SK-N-SH (cell line): ENCODE measurements at regions not wholly inside any gene's neighbourhood (a gene's known extent, or its start where the extent isn't known, plus 50 kb on each side); places are given as distances from the start of the nearest gene placed in this dataset.

Source experiments
- CTCF ChIA-PET: fragments of 300-600, 350-600 bp; formaldehyde crosslinking; extraction: SDS; loops from one replicate; lab custom pipeline; 2021; lab: Yijun Ruan, JAX
- POLR2A ChIA-PET: fragments of 350-600 bp; sonication (Branson Sonifier 250); formaldehyde crosslinking; extraction: SDS; loops from one replicate; lab custom pipeline; 2020; ENCODE audit warnings: antibody characterized with exemption, inconsistent platforms; lab: Yijun Ruan, JAX
- DNase-seq: peaks from one replicate; pipeline ENCODE4 v3.0.0; 2012
- H2AFZ ChIP-seq: fragments of 200-600 bp; sonication (generic); 2 replicates; pipeline ENCODE4 v1.8.1; 2016; ENCODE audit warnings: antibody characterized with exemption, mild to moderate bottlenecking, low read depth
- H3F3A ChIP-seq: fragments of 200-600 bp; sonication (generic); replicated peaks from 2 replicates; pipeline ENCODE3; 2016; ENCODE audit warnings: antibody characterized with exemption, mild to moderate bottlenecking; ENCODE audit not compliant: insufficient read depth
- H3K27ac ChIP-seq, 2 experiments: fragments of 200-500 bp in 1 of 2; fragments of 200-600 bp in 1 of 2; sonication (Bioruptor generic) in 1 of 2; sonication (generic), shearing (Covaris generic) in 1 of 2; 2 replicates each; pipeline versions ENCODE4 v1.5.1 to v1.6.1; 2014 to 2016; ENCODE audit warnings: low read depth in 2 of 2, inconsistent platforms in 1 of 2, low read length in 1 of 2, mild to moderate bottlenecking in 1 of 2, mixed read lengths in 1 of 2
- H3K27me3 ChIP-seq: fragments of 200-600 bp; sonication (generic), shearing (Covaris generic); 2 replicates; pipeline ENCODE4 v1.6.1; 2016; ENCODE audit warnings: mixed run types; ENCODE audit not compliant: insufficient read depth
- H3K36me3 ChIP-seq, 2 experiments: fragments of 200-500 bp in 1 of 2; fragments of 200-600 bp in 1 of 2; sonication (Bioruptor generic) in 1 of 2; sonication (generic) in 1 of 2; replicated peaks in 1 of 2; 2 replicates each; pipeline versions ENCODE3 to v1.5.1; 2014 to 2016; ENCODE audit warnings: low read length in 1 of 2, mild to moderate bottlenecking in 1 of 2; ENCODE audit not compliant: insufficient read depth in 2 of 2, control insufficient read depth in 1 of 2
- H3K4me1 ChIP-seq, 2 experiments: fragments of 200-500 bp in 1 of 2; fragments of 200-600 bp in 1 of 2; sonication (Bioruptor generic) in 1 of 2; sonication (generic), shearing (Covaris generic) in 1 of 2; 2 replicates each; pipeline versions ENCODE4 v1.5.1 to v1.6.1; 2014 to 2016; ENCODE audit warnings: low read depth in 1 of 2, low read length in 1 of 2, mixed run types in 1 of 2; ENCODE audit not compliant: insufficient read depth in 2 of 2, control insufficient read depth in 1 of 2
- H3K4me2 ChIP-seq: fragments of 200-600 bp; sonication (generic), shearing (Covaris generic); 2 replicates; pipeline ENCODE4 v1.6.1; 2017; ENCODE audit warnings: mixed run types
- H3K4me3 ChIP-seq, 2 experiments: fragments of 200-500 bp in 1 of 2; fragments of 200-600 bp in 1 of 2; sonication (Bioruptor generic) in 1 of 2; sonication (generic), shearing (Covaris generic) in 1 of 2; 2 replicates each; pipeline versions ENCODE4 v1.5.1 to v1.8.1; 2014 to 2016; ENCODE audit warnings: low read depth in 2 of 2, inconsistent platforms in 1 of 2, low read length in 1 of 2, mild to moderate bottlenecking in 1 of 2, mixed read lengths in 1 of 2, moderate library complexity in 1 of 2
- H3K79me2 ChIP-seq: fragments of 200-600 bp; sonication (generic); 2 replicates; pipeline ENCODE4 v1.8.1; 2017; ENCODE audit warnings: mild to moderate bottlenecking; ENCODE audit not compliant: insufficient read depth
- H3K9ac ChIP-seq: fragments of 200-600 bp; sonication (generic); 2 replicates; pipeline ENCODE4 v1.6.1; 2017; ENCODE audit warnings: mixed run types
- H3K9me2 ChIP-seq: fragments of 200-600 bp; sonication (generic); 2 replicates; pipeline ENCODE4 v1.6.1; 2017; ENCODE audit warnings: mixed run types
- H3K9me3 ChIP-seq: fragments of 200-600 bp; sonication (generic); 2 replicates; pipeline ENCODE4 v1.6.1; 2017; ENCODE audit warnings: mixed run types, mild to moderate bottlenecking, moderate library complexity
- H4K20me1 ChIP-seq: fragments of 200-600 bp; sonication (generic); 2 replicates; pipeline ENCODE4 v1.6.1; 2017; ENCODE audit warnings: mild to moderate bottlenecking, mixed run types; ENCODE audit not compliant: insufficient read depth
- CHD2 ChIP-seq: fragments of 150-350 bp; IDR thresholded peaks from 2 replicates; pipeline ENCODE4 v1.6.1; 2018; ENCODE audit warnings: low read length; ENCODE audit not compliant: partially characterized antibody
- ELF1 ChIP-seq: IDR thresholded peaks from 2 replicates; pipeline ENCODE4 v1.4.0; 2012
- FOSL2 ChIP-seq: IDR thresholded peaks from 2 replicates; pipeline ENCODE4 v1.4.0; 2012; ENCODE audit warnings: low read depth, mild to moderate bottlenecking, moderate library complexity, borderline replicate concordance
- FOXM1 ChIP-seq: IDR thresholded peaks from 2 replicates; pipeline ENCODE4 v1.4.0; 2012; ENCODE audit warnings: low read depth, mild to moderate bottlenecking
- GATA2 ChIP-seq: sonication (generic); formaldehyde crosslinking; IDR thresholded peaks from 2 replicates; pipeline ENCODE4 v1.5.0; 2020; ENCODE audit warnings: mild to moderate bottlenecking, missing genetic modification reagents
- IRF3 ChIP-seq: fragments of 150-350 bp; IDR thresholded peaks from 2 replicates; pipeline ENCODE4 v1.6.1; 2016; ENCODE audit warnings: mild to moderate bottlenecking, low read depth, low read length
- JUND ChIP-seq: IDR thresholded peaks from 2 replicates; pipeline ENCODE4 v1.4.0; 2012
- MAX ChIP-seq: IDR thresholded peaks from 2 replicates; pipeline ENCODE4 v1.4.0; 2012; ENCODE audit warnings: low read depth
- PBX3 ChIP-seq: IDR thresholded peaks from 2 replicates; pipeline ENCODE4; 2012
- RCOR1 ChIP-seq: fragments of 150-350 bp; IDR thresholded peaks from 2 replicates; pipeline ENCODE4 v1.6.1; 2017; ENCODE audit warnings: antibody characterized with exemption, low read length
- REST ChIP-seq: IDR thresholded peaks from 2 replicates; pipeline ENCODE4 v1.6.1; 2012; ENCODE audit warnings: mild to moderate bottlenecking, low read depth, low read length, moderate library complexity
- SIN3A ChIP-seq: IDR thresholded peaks from 2 replicates; pipeline ENCODE4 v1.6.1; 2012; ENCODE audit warnings: low read depth, mild to moderate bottlenecking, low read length, moderate library complexity, borderline replicate concordance
- TAF1 ChIP-seq: IDR thresholded peaks from 2 replicates; pipeline ENCODE4 v1.6.1; 2012; ENCODE audit warnings: low read depth, mild to moderate bottlenecking, low read length, moderate library complexity, borderline replicate concordance
- YY1 ChIP-seq: IDR thresholded peaks from 2 replicates; pipeline ENCODE4 v1.4.0; 2012; ENCODE audit warnings: low read depth, mild to moderate bottlenecking
- ZBTB33 ChIP-seq: IDR thresholded peaks from 2 replicates; pipeline ENCODE4 v1.4.0; 2012; ENCODE audit warnings: low read depth, borderline replicate concordance
- WGBS: methylation state at CpG from one replicate; pipeline ENCODE4 v1.1.6; 2017; ENCODE audit warnings: low lambda C conversion rate; 5-methylcytosine and 5-hydroxymethylcytosine counted together

GRCh38 chr10:106467506-106467905 is 697.0 kb downstream of the SORCS1 start (continued):
- TF ChIP-seq REST (no peak), ELF1 (no peak), PBX3 (no peak), SIN3A (no peak), FOSL2 (no peak), GATA2 (CRISPR knock-in tag) (no peak)

- Histone ChIP-seq H4K20me1 (no peaks in the 10 kb centered on the region), H3F3A (no peaks in the 10 kb centered on the region), H3K4me2 (no peak overlapping the region), H3K9ac (no peak overlapping the region), H2AFZ (no peak overlapping the region), H3K9me2 (no peaks in the 10 kb centered on the region), H3K36me3 (no peaks in the 10 kb centered on the region), H3K4me3 (no peak overlapping the region), H3K27ac (no peak overlapping the region), H3K27me3 (no peaks in the 10 kb centered on the region), H3K4me1 (no peaks in the 10 kb centered on the region), H3K9me3 (no peaks in the 10 kb centered on the region; the same call in 1 of the 2 replicates)
- DNase-seq: no peak
- ChIA-PET POLR2A (no interaction called here), CTCF (no interaction called here)
- WGBS: 43% methylated on average over 3 of the region's 3 CpGs
- TF ChIP-seq JUND: no peak
- TF ChIP-seq FOSL2: no peak
- TF ChIP-seq MAX: no peak
- no peak for TF ChIP-seq YY1
- no peak for TF ChIP-seq FOXM1
- no peak for TF ChIP-seq IRF3
- no peak for TF ChIP-seq RCOR1
- TF ChIP-seq CHD2: no peak
- TF ChIP-seq SIN3A: no peak
- TF ChIP-seq TAF1: no peak
- TF ChIP-seq ZBTB33: no peak
- TF ChIP-seq, all 33 proteins: peak for 0
- H3K79me2 ChIP-seq: no peaks in the 10 kb centered on the region
These were observed 707.0 kb downstream of the SORCS1 start for GRCh38 chr10:106457522-106457921.
